ENCODE measurements at regions not wholly inside any gene's neighbourhood (a gene's known extent, or its start where the extent isn't known, plus 50 kb on each side); places are given as distances from the start of the nearest gene placed in this dataset.

GRCh38 chr2:207235621-207236020, 69.9 kb upstream of the KLF7 start:
- DNase-seq (ENCODE audit: insufficient read length, low spot score) (no peak), FAIRE-seq (no peak)

- no peak for FAIRE-seq
- no peak for DNase-seq (ENCODE audit: insufficient read length, low spot score)
These were observed 70.6 kb upstream of the KLF7 start for GRCh38 chr2:207236156-207236935.

DNA sequence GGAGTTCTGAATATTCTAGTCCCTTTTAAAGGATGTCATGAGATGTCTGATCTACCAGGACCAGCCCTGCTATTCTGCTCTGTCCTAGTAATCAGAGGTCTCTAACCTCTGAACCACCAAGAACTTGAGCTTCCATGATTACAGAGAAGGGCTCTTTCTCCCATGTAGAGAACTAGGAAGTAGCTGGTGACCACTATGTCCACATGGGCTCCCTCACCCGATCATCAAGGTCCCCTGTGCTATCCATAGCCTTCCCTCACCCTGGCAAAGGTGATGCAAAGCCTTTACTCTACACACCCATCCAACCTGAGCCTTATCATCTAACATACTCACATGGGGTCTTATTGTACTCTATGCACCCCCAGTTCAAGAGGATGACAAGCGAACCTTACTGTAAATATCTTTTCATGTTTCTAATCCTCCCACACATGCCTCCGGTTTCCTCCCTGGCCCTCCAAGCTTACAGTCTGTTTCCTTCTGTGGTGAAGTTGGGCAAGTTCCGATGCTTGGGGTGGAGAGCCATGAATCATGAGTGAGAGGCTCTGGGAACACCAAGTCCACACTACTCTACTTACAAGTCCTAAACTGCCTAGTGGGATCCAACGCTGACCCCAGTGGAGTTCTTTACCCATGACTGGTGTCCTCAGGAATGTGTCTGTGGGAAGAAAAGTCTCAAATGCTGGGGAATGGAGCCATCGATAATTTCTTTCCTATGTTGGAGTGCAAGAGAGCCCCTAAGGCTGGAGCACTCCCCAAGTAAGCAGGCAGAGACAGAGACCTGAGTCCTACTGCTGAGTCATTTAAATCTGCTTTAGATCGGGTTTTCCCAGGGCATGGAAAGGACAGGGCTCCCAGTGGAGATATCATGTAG, 73.3 kb upstream of the KLF7 start:
- no peak for DNase-seq (ENCODE audit: insufficient read length, low spot score)
- no peak for FAIRE-seq

- DNase-seq (ENCODE audit: insufficient read length, low spot score) = no peak
- no peak for FAIRE-seq
These were observed 74.2 kb upstream of the KLF7 start for GRCh38 chr2:207239754-207240494.

DNA sequence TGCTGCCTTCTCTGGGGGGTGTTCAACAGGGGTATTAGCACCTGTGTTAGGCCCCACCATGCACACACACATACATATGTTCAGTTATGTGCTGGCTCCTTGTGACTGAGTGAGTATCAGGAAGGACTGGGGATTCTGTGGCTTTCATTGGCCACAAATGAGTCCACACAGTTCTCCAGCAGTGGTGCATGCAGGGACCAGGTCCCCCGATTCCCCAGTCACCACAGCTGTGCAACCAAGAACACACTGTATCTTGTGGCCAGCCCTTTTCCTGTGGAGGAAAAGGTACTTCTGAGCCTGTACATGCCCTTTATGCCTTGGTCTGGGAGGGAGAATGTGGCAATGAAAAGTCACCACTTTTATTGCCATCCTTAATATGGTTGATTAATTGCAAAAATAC, 74.9 kb upstream of the KLF7 start:
- FAIRE-seq (no peak), DNase-seq (ENCODE audit: insufficient read length, low spot score) (no peak)

DNA sequence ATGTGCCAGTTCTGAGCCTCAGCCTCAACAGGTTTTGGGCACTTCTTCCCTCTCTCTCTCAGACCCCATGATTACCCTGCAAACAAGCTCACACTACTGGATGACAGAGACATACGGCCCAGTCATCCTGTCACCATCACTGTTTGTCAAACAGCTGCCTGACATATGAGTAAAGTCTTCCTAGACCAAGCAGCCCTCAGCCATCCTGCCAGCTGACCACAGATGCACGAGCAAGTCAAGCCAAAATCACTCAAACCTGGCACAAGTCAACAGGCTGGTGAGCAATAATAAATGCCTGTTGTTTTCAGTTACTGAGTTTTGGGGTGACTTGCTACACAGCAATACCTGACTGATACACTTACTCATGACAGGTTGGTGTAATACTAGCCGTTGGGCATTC, 75.5 kb upstream of the KLF7 start:
- FAIRE-seq = no peak
- DNase-seq (ENCODE audit: insufficient read length, low spot score) = no peak

DNA sequence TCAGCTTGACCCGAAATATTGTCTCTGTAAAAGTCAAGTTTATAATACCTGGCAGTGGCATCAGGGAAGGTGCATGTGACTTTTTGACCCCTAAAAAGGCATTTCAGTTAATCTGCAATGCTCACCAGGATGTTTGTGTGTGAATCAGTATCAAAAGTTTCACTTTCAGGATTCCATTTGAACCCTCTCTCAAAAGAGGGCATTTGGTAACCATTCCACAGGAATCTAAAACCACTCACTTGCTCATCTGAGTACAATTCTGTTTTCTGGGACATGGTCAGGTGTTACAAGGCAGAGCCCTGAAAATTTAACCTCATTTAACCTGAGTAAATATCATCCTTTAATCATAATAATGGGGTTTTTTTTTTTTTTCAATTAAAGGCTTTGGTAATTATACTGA, 77.9 kb upstream of the KLF7 start:
- FAIRE-seq (no peak), DNase-seq (ENCODE audit: insufficient read length, low spot score) (no peak)

- FAIRE-seq (no peak), DNase-seq (ENCODE audit: insufficient read length, low spot score) (no peak)
These were observed 79.5 kb upstream of the KLF7 start for GRCh38 chr2:207244971-207245925.

GRCh38 chr2:207248702-207249377, 83.1 kb upstream of the KLF7 start:
- DNase-seq (ENCODE audit: insufficient read length, low spot score) (no peak), FAIRE-seq (no peak)

GRCh38 chr2:207251022-207251421, 85.3 kb upstream of the KLF7 start:
- no peak for FAIRE-seq
- no peak for DNase-seq (ENCODE audit: insufficient read length, low spot score)

GRCh38 chr2:207251573-207252192, 85.9 kb upstream of the KLF7 start:
- no peak for FAIRE-seq
- no peak for DNase-seq (ENCODE audit: insufficient read length, low spot score)

GRCh38 chr2:207252416-207252815, 86.7 kb upstream of the KLF7 start:
- DNase-seq (ENCODE audit: insufficient read length, low spot score) (no peak), FAIRE-seq (no peak)

DNA sequence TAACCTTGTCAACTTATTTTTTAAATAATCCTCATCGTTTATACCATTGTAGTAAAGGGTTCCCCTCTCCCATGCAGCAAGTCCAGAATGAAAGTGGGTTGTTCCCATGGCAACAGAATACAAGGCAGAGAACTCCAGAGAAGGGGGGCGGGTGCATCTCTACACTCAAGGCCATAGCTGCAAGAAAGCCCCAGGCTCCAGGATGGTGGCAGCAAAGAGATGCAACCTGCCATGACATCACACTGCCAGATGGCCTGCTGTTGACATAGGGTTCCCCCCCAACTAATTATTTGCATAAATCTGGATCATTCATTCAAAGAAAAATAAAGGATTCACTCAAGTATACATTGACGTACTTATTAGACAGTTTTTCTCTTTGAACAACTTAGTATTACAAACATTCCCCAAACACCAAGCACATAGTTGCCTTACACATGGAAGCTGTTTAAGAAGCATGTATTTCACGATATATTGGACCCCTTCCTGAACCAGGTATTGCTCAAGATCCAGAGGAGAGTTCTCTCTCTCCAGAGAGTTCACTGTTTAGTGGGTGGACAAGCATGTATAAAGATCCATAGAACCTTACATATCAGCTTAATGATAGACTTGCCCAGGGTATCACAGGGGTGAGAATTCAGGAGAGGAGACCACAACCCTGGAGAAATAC, 87.4 kb upstream of the KLF7 start:
- no peak for DNase-seq (ENCODE audit: insufficient read length, low spot score)
- no peak for FAIRE-seq

DNA sequence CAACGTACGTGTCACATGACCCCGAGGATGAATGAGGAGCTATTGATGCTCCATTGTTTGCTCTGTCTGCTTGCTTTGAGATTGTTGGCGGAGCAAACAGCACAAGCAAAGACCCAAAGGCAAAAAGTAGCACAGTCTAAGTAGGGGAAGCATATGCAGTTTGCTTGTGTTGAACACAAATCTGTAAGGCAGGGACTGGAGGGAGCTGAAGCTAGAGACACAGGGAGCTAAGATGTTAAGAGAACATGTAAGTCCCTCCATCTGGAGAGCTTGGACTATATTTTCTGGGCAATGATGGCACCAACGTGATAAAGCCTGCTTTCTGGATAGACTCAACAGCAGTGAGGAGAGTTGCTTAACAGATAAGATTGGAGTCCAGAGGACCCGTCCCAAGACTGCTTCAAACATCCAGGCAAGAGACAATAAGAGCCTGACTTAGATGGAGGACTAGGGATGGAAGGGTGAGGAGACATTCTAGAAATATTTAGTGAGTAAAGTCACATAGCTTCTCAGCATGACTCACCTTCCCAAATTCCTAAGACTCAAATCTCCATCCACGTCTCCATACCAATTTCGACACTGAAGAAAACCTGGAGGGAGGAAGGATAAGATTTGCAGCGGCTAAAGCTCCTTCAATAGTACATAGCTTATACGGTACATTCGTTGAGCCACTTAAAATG, 88.1 kb upstream of the KLF7 start:
- FAIRE-seq (no peak), DNase-seq (ENCODE audit: insufficient read length, low spot score) (no peak)

DNA sequence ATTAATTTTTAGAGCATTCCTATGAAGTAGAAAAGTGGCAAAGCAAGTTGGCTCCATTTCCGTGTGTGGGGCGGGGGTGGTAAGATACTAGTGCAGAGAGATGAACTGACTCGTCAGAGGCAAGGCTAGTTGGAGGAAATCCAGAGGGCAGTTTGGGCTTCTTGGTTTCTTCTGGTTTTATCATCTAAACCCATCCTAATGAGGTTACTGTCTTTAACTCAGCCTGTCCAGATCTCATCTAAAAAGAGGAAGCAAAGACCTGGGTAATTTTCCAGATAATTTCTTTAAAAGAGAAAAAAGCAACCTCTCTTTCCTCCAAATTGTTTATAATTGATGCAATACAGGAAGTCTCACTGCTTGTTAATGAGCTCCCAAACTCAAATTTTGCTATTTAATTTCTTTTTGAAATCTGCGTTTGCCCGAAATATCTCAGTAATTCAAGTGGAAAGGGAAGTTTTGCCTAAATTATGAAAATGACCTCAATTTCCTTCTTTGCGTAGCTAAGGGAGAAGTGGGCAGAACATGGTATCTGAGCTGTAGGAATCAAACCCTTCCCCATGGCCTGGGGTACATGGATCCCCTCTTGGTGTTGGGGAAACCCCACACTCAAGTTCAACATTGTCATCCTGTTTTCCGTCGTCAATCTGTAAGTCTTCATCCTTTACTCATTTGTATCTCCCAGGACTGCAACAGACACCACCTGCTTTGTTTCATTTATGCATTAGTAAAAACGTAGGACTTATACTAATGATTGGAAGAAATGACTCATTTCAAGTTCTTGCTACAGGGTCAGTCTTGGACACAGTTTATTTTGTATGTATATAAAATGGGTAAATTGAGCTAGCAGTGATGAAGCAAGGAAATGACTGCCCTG, 89.1 kb upstream of the KLF7 start:
- DNase-seq (ENCODE audit: insufficient read length, low spot score) (no peak), FAIRE-seq (no peak)

- FAIRE-seq = no peak
- DNase-seq (ENCODE audit: insufficient read length, low spot score) = no peak
These were observed 90.1 kb upstream of the KLF7 start for GRCh38 chr2:207255565-207256470.
